GM12878 (cell line): ENCODE measurements at regions not wholly inside any gene's neighbourhood (a gene's known extent, or its start where the extent isn't known, plus 50 kb on each side); places are given as distances from the start of the nearest gene placed in this dataset.

ENCODE experiments used
- ATAC-seq: fragments of 200-7000 bp; cut with Tn5 transposase; 3 replicates; pipeline ENCODE4 v1.9.1; 2020; ENCODE audit warnings: mild to moderate bottlenecking, moderate library complexity
- BruUV-seq: library from RNA; stranded (reverse); fragments of 400-500 nt; replicated peaks from 2 replicates; lab custom pipeline; 2021; lab: Mats Ljungman, UMichigan
- CTCF ChIA-PET: fragments of 300-600 bp; sonication (Branson Sonifier 250); formaldehyde crosslinking; extraction: SDS; loops from one replicate; lab custom pipeline; 2021; ENCODE audit warnings: inconsistent platforms; lab: Yijun Ruan, JAX
- POLR2A ChIA-PET: fragments of 350-600 bp; formaldehyde crosslinking; extraction: SDS; loops from one replicate; lab custom pipeline; 2021; ENCODE audit warnings: inconsistent platforms; lab: Charles Lee
- RAD21 ChIA-PET: fragments of 300-600 bp; sonication (Branson Sonifier 250); formaldehyde crosslinking; loops from one replicate; lab custom pipeline; 2023; ENCODE audit warnings: antibody characterized with exemption; ENCODE audit not compliant: unreplicated experiment; lab: Charles Lee
- SMC1A ChIA-PET: fragments of 300-600 bp; sonication (Branson Sonifier 250); formaldehyde crosslinking; loops from one replicate; lab custom pipeline; 2023; ENCODE audit not compliant: unreplicated experiment, uncharacterized antibody; lab: Charles Lee
- DNase-seq: peaks from one replicate; pipeline ENCODE4 v3.0.0-alpha.2; 2011; ENCODE audit warnings: low read depth, low spot score
- FAIRE-seq: peaks from 3 replicates; lab custom pipeline; 2011; peaks lifted over from hg19 to GRCh38; lab: Jason Lieb, UNC
- H2AFZ ChIP-seq: 2 replicates; pipeline ENCODE4 v1.6.0; 2011; ENCODE audit warnings: low read depth, low read length, control low read depth; ENCODE audit not compliant: control insufficient read depth
- H3K27ac ChIP-seq: 2 replicates; pipeline ENCODE4 v1.5.1; 2011; ENCODE audit warnings: control low read depth; ENCODE audit not compliant: control insufficient read depth, insufficient read depth
- H3K27me3 ChIP-seq, 2 experiments: replicated peaks in 1 of 2; 2 replicates each; pipeline versions ENCODE4 v1.6.0 to v1.6.1; 2011; ENCODE audit warnings: low read length in 1 of 2; ENCODE audit not compliant: control insufficient read depth in 2 of 2, insufficient read depth in 2 of 2
- H3K36me3 ChIP-seq, 2 experiments: 2 replicates each; pipeline ENCODE4 v1.5.1; 2011; ENCODE audit warnings: low read length in 1 of 2; ENCODE audit not compliant: control insufficient read depth in 2 of 2, insufficient read depth in 2 of 2
- H3K4me1 ChIP-seq: 2 replicates; pipeline ENCODE4 v1.6.1; 2011; ENCODE audit warnings: mild to moderate bottlenecking, low read length, moderate library complexity, mixed read lengths; ENCODE audit not compliant: control insufficient read depth, insufficient read depth
- H3K4me2 ChIP-seq: 2 replicates; pipeline ENCODE4 v1.6.0; 2011; ENCODE audit warnings: control low read depth; ENCODE audit not compliant: control insufficient read depth, insufficient read depth
- H3K4me3 ChIP-seq: fragments of 200-600 bp; sonication (generic); 2 replicates; pipeline ENCODE4 v1.5.1; 2016
- H3K79me2 ChIP-seq: 2 replicates; pipeline ENCODE4 v1.6.0; 2011; ENCODE audit warnings: low read length; ENCODE audit not compliant: control insufficient read depth, insufficient read depth
- H3K9ac ChIP-seq: 2 replicates; pipeline ENCODE4 v1.8.0; 2011; ENCODE audit warnings: low read length, control low read depth, mixed read lengths; ENCODE audit not compliant: control insufficient read depth, insufficient read depth
- H3K9me3 ChIP-seq: replicated peaks from 3 replicates; pipeline ENCODE4 v1.5.1; 2011; ENCODE audit warnings: mild to moderate bottlenecking, low read length; ENCODE audit not compliant: control insufficient read depth, insufficient read depth
- H4K20me1 ChIP-seq: 2 replicates; pipeline ENCODE4 v1.6.0; 2011; ENCODE audit not compliant: control insufficient read depth, insufficient read depth
- ATF3 ChIP-seq: IDR thresholded peaks from 2 replicates; pipeline ENCODE4 v1.6.1; 2011; ENCODE audit warnings: low read depth, mild to moderate bottlenecking, low read length, moderate library complexity, borderline replicate concordance; ENCODE audit errors: extremely low read depth
- CTCF ChIP-seq, 3 experiments: IDR thresholded peaks in 2 of 3; conservative IDR thresholded peaks in 1 of 3; 2 replicates each; pipeline ENCODE4 v1.5.1; 2011; ENCODE audit warnings: low read depth in 3 of 3, low read length in 3 of 3, mild to moderate bottlenecking in 3 of 3, control low read depth in 2 of 3, moderate library complexity in 2 of 3, inconsistent platforms in 1 of 3, mixed read lengths in 1 of 3; ENCODE audit not compliant: control insufficient read depth in 2 of 3, insufficient read depth in 1 of 3; ENCODE audit errors: extremely low read depth in 1 of 3
- E2F4 ChIP-seq: IDR thresholded peaks from 2 replicates; pipeline ENCODE4 v1.6.1; 2012; ENCODE audit warnings: low read depth, low read length, improper control_type of control experiment
- EP300 ChIP-seq, 2 experiments: fragments of 150-350 bp in 1 of 2; IDR thresholded peaks; 2 replicates each; pipeline ENCODE4 v1.6.1; 2011 to 2012; ENCODE audit warnings: low read depth in 2 of 2, low read length in 2 of 2, borderline replicate concordance in 1 of 2, improper control_type of control experiment in 1 of 2, inconsistent platforms in 1 of 2; ENCODE audit not compliant: control insufficient read depth in 1 of 2
- HDAC6 ChIP-seq: fragments of 200-600 bp; sonication (generic); IDR thresholded peaks from one replicate; pipeline ENCODE4 v1.8.0; 2017; ENCODE audit warnings: antibody characterized with exemption; ENCODE audit not compliant: unreplicated experiment
- SP1 ChIP-seq: IDR thresholded peaks from one replicate; pipeline ENCODE4 v1.6.1; 2011; ENCODE audit warnings: low read depth, low read length
- USF1 ChIP-seq: IDR thresholded peaks from 2 replicates; pipeline ENCODE4 v1.6.1; 2011; ENCODE audit warnings: borderline replicate concordance, low read depth, mild to moderate bottlenecking, moderate library complexity, mixed read lengths, low read length; ENCODE audit not compliant: insufficient read depth; ENCODE audit errors: extremely low read length
- USF2 ChIP-seq: IDR thresholded peaks from 2 replicates; pipeline ENCODE4 v1.6.1; 2011; ENCODE audit warnings: low read depth, low read length, improper control_type of control experiment, borderline replicate concordance
- WRNIP1 ChIP-seq: IDR thresholded peaks from 2 replicates; pipeline ENCODE4 v1.6.1; 2011; ENCODE audit warnings: low read depth, low read length, improper control_type of control experiment, borderline replicate concordance
- ZZZ3 ChIP-seq: IDR thresholded peaks from 2 replicates; pipeline ENCODE4 v1.6.1; 2011; ENCODE audit warnings: low read depth; ENCODE audit not compliant: control insufficient read depth, insufficient read length
- WGBS: methylation state at CpG from one replicate; pipeline ENCODE4 v1.1.6; 2016; ENCODE audit warnings: low lambda C conversion rate; ENCODE audit not compliant: insufficient replicate concordance, insufficient coverage; ENCODE audit errors: missing lambda C conversion rate; 5-methylcytosine and 5-hydroxymethylcytosine counted together
- in situ Hi-C: fragments of 300-500 bp; cut with MboI; formaldehyde crosslinking; loops from 9 replicates; pipeline ENCODE4 v1.14.3; 2018; ENCODE audit warnings: mixed read lengths
- intact Hi-C: fragments of 100-400 bp; cut with micrococcal nuclease; formaldehyde crosslinking; loops from one replicate; pipeline ENCODE4 v1.14.2; 2022; ENCODE audit not compliant: unreplicated experiment

- no peak for TF ChIP-seq USF1
- TF ChIP-seq ZZZ3, result no peak
- TF ChIP-seq HDAC6, result no peak
These were observed 130.9 kb downstream of the DTWD1 start (continued) for GRCh38 chr15:49751751-49752150.

- no peaks in the 10 kb centered on the region for H3K79me2 ChIP-seq
- H3K36me3 ChIP-seq, result no peaks in the 10 kb centered on the region
- H3K4me2 ChIP-seq, result no peak overlapping the region
- intact Hi-C loops, result no loop called here
- ATAC-seq, result no peak
- no TSS peak for BruUV-seq
- CTCF ChIA-PET, result no interaction called here
- POLR2A ChIA-PET, result no interaction called here
- no peaks in the 10 kb centered on the region for H4K20me1 ChIP-seq
- H3K4me3 ChIP-seq, result no peak overlapping the region
- no peak overlapping the region for H3K27ac ChIP-seq
- no peaks in the 10 kb centered on the region for H3K4me1 ChIP-seq
- no peak for TF ChIP-seq USF2
- no peak for TF ChIP-seq CTCF (IDR thresholded peaks at IDR 0.05 in 2 of 3, conservative IDR thresholded peaks at IDR 0.05 in 1 of 3; ENCODE audit: control insufficient read depth in 2 of 3, extremely low read depth in 1 of 3, insufficient read depth in 1 of 3, low read depth in 3 of 3, low read length in 3 of 3)
- no peak for TF ChIP-seq E2F4
- no peak for TF ChIP-seq WRNIP1
- no peak for TF ChIP-seq ATF3
- TF ChIP-seq SP1, result no peak
- TF ChIP-seq EP300 (IDR thresholded peaks at IDR 0.05; ENCODE audit: borderline replicate concordance in 1 of 2, control insufficient read depth in 1 of 2, low read depth in 2 of 2, low read length in 2 of 2), result no peak
- no peak for TF ChIP-seq USF1
- TF ChIP-seq, all 136 proteins: peak for 0
- no peaks in the 10 kb centered on the region for H3K27me3 ChIP-seq
- WGBS, result 2% methylated on average over 2 of the region's 2 CpGs
- in situ Hi-C loops, result no loop called here
- H3K9me3 ChIP-seq, result no peaks in the 10 kb centered on the region
- FAIRE-seq (no peak), DNase-seq (no peak)
- no peak overlapping the region for H2AFZ ChIP-seq
- H3K9ac ChIP-seq, result no peak overlapping the region
- SMC1A ChIA-PET, result no interaction called here
- RAD21 ChIA-PET, result no interaction called here
These were observed 131.7 kb downstream of the DTWD1 start for GRCh38 chr15:49752517-49752916.
